ENCODE measurements at regions not wholly inside any gene's neighbourhood (a gene's known extent, or its start where the extent isn't known, plus 50 kb on each side); places are given as distances from the start of the nearest gene placed in this dataset.

GRCh38 chr18:7492385-7492784 lies 74.7 kb upstream of the PTPRM start:
- no peak for DNase-seq

GRCh38 chr18:7497081-7497480 lies 70.0 kb upstream of the PTPRM start:
- no peak for DNase-seq

GRCh38 chr18:7511106-7511505 lies 56.0 kb upstream of the PTPRM start:
- DNase-seq: no peak

- no peak for DNase-seq
Observed at GRCh38 chr18:7512348-7512747, 54.8 kb upstream of the PTPRM start.

- DNase-seq: no peak
Observed at GRCh38 chr18:7512990-7513389, 54.1 kb upstream of the PTPRM start.

GRCh38 chr18:7514796-7515440 lies 52.2 kb upstream of the PTPRM start:
- no peak for DNase-seq

- no peak for DNase-seq
Observed at GRCh38 chr18:7516266-7517117, 50.6 kb upstream of the PTPRM start.
